SK-N-SH treated with all-trans-retinoic acid at 6 μM for 48 hours (cell line): ENCODE measurements at regions not wholly inside any gene's neighbourhood (a gene's known extent, or its start where the extent isn't known, plus 50 kb on each side); places are given as distances from the start of the nearest gene placed in this dataset.
"Not testable (repeated sequence)": the region's sequence is repeated elsewhere in the genome, so short reads cannot be mapped to it uniquely, and the experiment has no call there.

Experiments used
- ATAC-seq: fragments of 200-7000 bp; cut with Tn5 transposase; 3 replicates; pipeline ENCODE4 v1.9.1; 2020; ENCODE audit warnings: mild to moderate bottlenecking, moderate library complexity
- BACH2 ChIP-seq: fragments of 250-450 bp; sonication (Bioruptor Pico); IDR thresholded peaks from 2 replicates; pipeline ENCODE4 v1.9.0; 2021; ENCODE audit warnings: mild to moderate bottlenecking, borderline replicate concordance
- CREB5 ChIP-seq: fragments of 250-450 bp; sonication (Bioruptor Pico); IDR thresholded peaks from 2 replicates; pipeline ENCODE4 v1.5.1; 2020; ENCODE audit warnings: low read depth, mild to moderate bottlenecking, moderate library complexity
- ESRRG ChIP-seq: fragments of 250-450 bp; sonication (Bioruptor Pico); IDR thresholded peaks from 2 replicates; pipeline ENCODE4 v1.6.1; 2021; ENCODE audit warnings: mild to moderate bottlenecking
- GLIS3 ChIP-seq: fragments of 250-450 bp; sonication (Bioruptor Pico); IDR thresholded peaks from 2 replicates; pipeline ENCODE4 v1.5.0; 2020; ENCODE audit warnings: mild to moderate bottlenecking, moderate library complexity
- ISL1 ChIP-seq: fragments of 250-450 bp; sonication (Bioruptor Pico); IDR thresholded peaks from 2 replicates; pipeline ENCODE4 v2.1.2; 2022; ENCODE audit warnings: mild to moderate bottlenecking, moderate library complexity
- OSR1 ChIP-seq: fragments of 250-450 bp; sonication (Bioruptor Pico); IDR thresholded peaks from 2 replicates; pipeline ENCODE4 v1.8.0; 2022; ENCODE audit warnings: moderate library complexity, mild to moderate bottlenecking, inconsistent platforms
- POU6F1 ChIP-seq: fragments of 250-450 bp; sonication (Bioruptor Pico); IDR thresholded peaks from 2 replicates; pipeline ENCODE4 v1.8.0; 2021; ENCODE audit warnings: low read depth, mild to moderate bottlenecking, moderate library complexity, borderline replicate concordance
- PPARA ChIP-seq: fragments of 250-450 bp; sonication (Bioruptor Pico); IDR thresholded peaks from 2 replicates; pipeline ENCODE4 v1.5.0; 2020; ENCODE audit warnings: mild to moderate bottlenecking, borderline replicate concordance
- RARB ChIP-seq: fragments of 250-450 bp; sonication (Bioruptor Pico); IDR thresholded peaks from 2 replicates; pipeline ENCODE4 v1.8.0; 2021; ENCODE audit warnings: mild to moderate bottlenecking, moderate library complexity
- SNAI2 ChIP-seq: fragments of 250-450 bp; sonication (Bioruptor Pico); IDR thresholded peaks from 2 replicates; pipeline ENCODE4 v1.5.0; 2020; ENCODE audit warnings: mild to moderate bottlenecking, moderate library complexity
- TOX ChIP-seq: fragments of 250-450 bp; sonication (Bioruptor Pico); IDR thresholded peaks from 2 replicates; pipeline ENCODE4 v1.8.0; 2021; ENCODE audit warnings: mild to moderate bottlenecking, moderate library complexity, borderline replicate concordance
- TSHZ2 ChIP-seq: fragments of 250-450 bp; sonication (Bioruptor Pico); IDR thresholded peaks from 2 replicates; pipeline ENCODE4 v1.5.0; 2020; ENCODE audit warnings: mild to moderate bottlenecking, moderate library complexity
- ZC3H10 ChIP-seq: fragments of 250-450 bp; sonication (Bioruptor Pico); IDR thresholded peaks from 2 replicates; pipeline ENCODE4 v1.5.1; 2021; ENCODE audit warnings: mild to moderate bottlenecking, moderate library complexity
- ZFP30 ChIP-seq: fragments of 450-650 bp; formaldehyde crosslinking; IDR thresholded peaks from 2 replicates; pipeline ENCODE4 v1.5.0; 2022; ENCODE audit warnings: mild to moderate bottlenecking, moderate library complexity
- ZNF565 ChIP-seq: fragments of 450-650 bp; formaldehyde crosslinking; conservative IDR thresholded peaks from 2 replicates; pipeline ENCODE4 v1.5.0; 2020; ENCODE audit warnings: low read depth, mild to moderate bottlenecking, moderate library complexity
- ZNF70 ChIP-seq: fragments of 450-650 bp; formaldehyde crosslinking; IDR thresholded peaks from 2 replicates; pipeline ENCODE4 v1.5.0; 2020; ENCODE audit warnings: mild to moderate bottlenecking, moderate library complexity

- ATAC-seq: no peak
- no peak for TF ChIP-seq ESRRG
- TF ChIP-seq RARB (CRISPR knock-in tag): no peak
- no peak for TF ChIP-seq POU6F1 (CRISPR knock-in tag)
- TF ChIP-seq ZC3H10 (CRISPR knock-in tag): no peak
- TF ChIP-seq CREB5 (CRISPR knock-in tag): no peak
- TF ChIP-seq SNAI2 (CRISPR knock-in tag): no peak
- no peak for TF ChIP-seq ZNF70 (CRISPR knock-in tag)
These were observed 197.0 kb upstream of the MAD2L1 start for GRCh38 chr4:120263618-120264017.

- TF ChIP-seq BACH2 (CRISPR knock-in tag) (no peak), GLIS3 (CRISPR knock-in tag) (no peak), POU6F1 (CRISPR knock-in tag) (no peak), OSR1 (CRISPR knock-in tag) (no peak), TOX (CRISPR knock-in tag) (no peak), PPARA (no peak), CREB5 (CRISPR knock-in tag) (no peak), SNAI2 (CRISPR knock-in tag) (no peak), TSHZ2 (CRISPR knock-in tag) (no peak)
- no peak for ATAC-seq
These were observed 194.5 kb upstream of the MAD2L1 start for GRCh38 chr4:120261117-120261516.

- ATAC-seq: not testable (repeated sequence)
These were observed 189.6 kb upstream of the MAD2L1 start for GRCh38 chr4:120256112-120256775.

GRCh38 chr4:120238277-120238973 lies 171.8 kb upstream of the MAD2L1 start:
- no peak for ATAC-seq
- TF ChIP-seq ISL1 (CRISPR knock-in tag) (no peak), ZNF565 (CRISPR knock-in tag) (no peak), CREB5 (CRISPR knock-in tag) (no peak), ZFP30 (CRISPR knock-in tag) (no peak), ZNF70 (CRISPR knock-in tag) (no peak), RARB (CRISPR knock-in tag) (no peak), PPARA (no peak)
